ENCODE measurements at regions not wholly inside any gene's neighbourhood (a gene's known extent, or its start where the extent isn't known, plus 50 kb on each side); places are given as distances from the start of the nearest gene placed in this dataset.

GRCh38 chr13:67763984-67764383 is 533.8 kb upstream of the PCDH9 start:
- TF ChIP-seq CREB1 (IDR thresholded peaks at IDR 0.05), result no peak
- TF ChIP-seq CREB1 (CRISPR knock-in tag; IDR thresholded peaks at IDR 0.05), result no peak
- TF ChIP-seq, protein P1, sequence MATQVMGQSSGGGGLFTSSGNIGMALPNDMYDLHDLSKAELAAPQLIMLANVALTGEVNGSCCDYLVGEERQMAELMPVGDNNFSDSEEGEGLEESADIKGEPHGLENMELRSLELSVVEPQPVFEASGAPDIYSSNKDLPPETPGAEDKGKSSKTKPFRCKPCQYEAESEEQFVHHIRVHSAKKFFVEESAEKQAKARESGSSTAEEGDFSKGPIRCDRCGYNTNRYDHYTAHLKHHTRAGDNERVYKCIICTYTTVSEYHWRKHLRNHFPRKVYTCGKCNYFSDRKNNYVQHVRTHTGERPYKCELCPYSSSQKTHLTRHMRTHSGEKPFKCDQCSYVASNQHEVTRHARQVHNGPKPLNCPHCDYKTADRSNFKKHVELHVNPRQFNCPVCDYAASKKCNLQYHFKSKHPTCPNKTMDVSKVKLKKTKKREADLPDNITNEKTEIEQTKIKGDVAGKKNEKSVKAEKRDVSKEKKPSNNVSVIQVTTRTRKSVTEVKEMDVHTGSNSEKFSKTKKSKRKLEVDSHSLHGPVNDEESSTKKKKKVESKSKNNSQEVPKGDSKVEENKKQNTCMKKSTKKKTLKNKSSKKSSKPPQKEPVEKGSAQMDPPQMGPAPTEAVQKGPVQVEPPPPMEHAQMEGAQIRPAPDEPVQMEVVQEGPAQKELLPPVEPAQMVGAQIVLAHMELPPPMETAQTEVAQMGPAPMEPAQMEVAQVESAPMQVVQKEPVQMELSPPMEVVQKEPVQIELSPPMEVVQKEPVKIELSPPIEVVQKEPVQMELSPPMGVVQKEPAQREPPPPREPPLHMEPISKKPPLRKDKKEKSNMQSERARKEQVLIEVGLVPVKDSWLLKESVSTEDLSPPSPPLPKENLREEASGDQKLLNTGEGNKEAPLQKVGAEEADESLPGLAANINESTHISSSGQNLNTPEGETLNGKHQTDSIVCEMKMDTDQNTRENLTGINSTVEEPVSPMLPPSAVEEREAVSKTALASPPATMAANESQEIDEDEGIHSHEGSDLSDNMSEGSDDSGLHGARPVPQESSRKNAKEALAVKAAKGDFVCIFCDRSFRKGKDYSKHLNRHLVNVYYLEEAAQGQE (IDR thresholded peaks at IDR 0.05; ENCODE audit: borderline replicate concordance), result no peak
- TF ChIP-seq, protein P1 (CRISPR knock-in tag; IDR thresholded peaks at IDR 0.05; ENCODE audit: low read depth), result no peak
- TF ChIP-seq, protein P2, sequence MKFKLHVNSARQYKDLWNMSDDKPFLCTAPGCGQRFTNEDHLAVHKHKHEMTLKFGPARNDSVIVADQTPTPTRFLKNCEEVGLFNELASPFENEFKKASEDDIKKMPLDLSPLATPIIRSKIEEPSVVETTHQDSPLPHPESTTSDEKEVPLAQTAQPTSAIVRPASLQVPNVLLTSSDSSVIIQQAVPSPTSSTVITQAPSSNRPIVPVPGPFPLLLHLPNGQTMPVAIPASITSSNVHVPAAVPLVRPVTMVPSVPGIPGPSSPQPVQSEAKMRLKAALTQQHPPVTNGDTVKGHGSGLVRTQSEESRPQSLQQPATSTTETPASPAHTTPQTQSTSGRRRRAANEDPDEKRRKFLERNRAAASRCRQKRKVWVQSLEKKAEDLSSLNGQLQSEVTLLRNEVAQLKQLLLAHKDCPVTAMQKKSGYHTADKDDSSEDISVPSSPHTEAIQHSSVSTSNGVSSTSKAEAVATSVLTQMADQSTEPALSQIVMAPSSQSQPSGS (CRISPR knock-in tag; IDR thresholded peaks at IDR 0.05), result no peak
- no peak for TF ChIP-seq TEAD4 (IDR thresholded peaks at IDR 0.05; ENCODE audit: low read length)
- no peak for TF ChIP-seq TEAD4 (CRISPR knock-in tag; IDR thresholded peaks at IDR 0.05; ENCODE audit: borderline replicate concordance)
- no peak for TF ChIP-seq ETV6 (IDR thresholded peaks at IDR 0.05; ENCODE audit: borderline replicate concordance in 1 of 2, low read depth in 2 of 2, low read length in 1 of 2)
- no peak for TF ChIP-seq ETV6 (CRISPR knock-in tag; IDR thresholded peaks at IDR 0.05; ENCODE audit: borderline replicate concordance)
- TF ChIP-seq NBN (IDR thresholded peaks at IDR 0.05; ENCODE audit: low read depth), result no peak
- no peak for TF ChIP-seq ZBTB8A (IDR thresholded peaks at IDR 0.05; ENCODE audit: partially characterized antibody)
- TF ChIP-seq, protein P3, sequence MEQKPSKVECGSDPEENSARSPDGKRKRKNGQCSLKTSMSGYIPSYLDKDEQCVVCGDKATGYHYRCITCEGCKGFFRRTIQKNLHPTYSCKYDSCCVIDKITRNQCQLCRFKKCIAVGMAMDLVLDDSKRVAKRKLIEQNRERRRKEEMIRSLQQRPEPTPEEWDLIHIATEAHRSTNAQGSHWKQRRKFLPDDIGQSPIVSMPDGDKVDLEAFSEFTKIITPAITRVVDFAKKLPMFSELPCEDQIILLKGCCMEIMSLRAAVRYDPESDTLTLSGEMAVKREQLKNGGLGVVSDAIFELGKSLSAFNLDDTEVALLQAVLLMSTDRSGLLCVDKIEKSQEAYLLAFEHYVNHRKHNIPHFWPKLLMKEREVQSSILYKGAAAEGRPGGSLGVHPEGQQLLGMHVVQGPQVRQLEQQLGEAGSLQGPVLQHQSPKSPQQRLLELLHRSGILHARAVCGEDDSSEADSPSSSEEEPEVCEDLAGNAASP (IDR thresholded peaks at IDR 0.05), result no peak
- TF ChIP-seq ZBTB1 (CRISPR knock-in tag; IDR thresholded peaks at IDR 0.05; ENCODE audit: borderline replicate concordance, low read depth), result no peak

Measured in K562 (cell line).